Right lobe of liver (tissue), 4 donors: ENCODE measurements at regions not wholly inside any gene's neighbourhood (a gene's known extent, or its start where the extent isn't known, plus 50 kb on each side); places are given as distances from the start of the nearest gene placed in this dataset.

ENCODE experiments used
- CTCF ChIP-seq, 4 donors: fragments of 200-600 bp in 3 of 4; fragments of 450-650 bp in 1 of 4; IDR thresholded peaks; one replicate each; pipeline versions ENCODE4 v1.5.1 to v1.8.0; 2016 to 2022; ENCODE audit warnings: antibody characterized with exemption in 4 of 4, mild to moderate bottlenecking in 2 of 4
- POLR2A ChIP-seq: fragments of 450-650 bp; IDR thresholded peaks from one replicate; pipeline ENCODE4 v1.6.1; 2017; ENCODE audit warnings: antibody characterized with exemption, mild to moderate bottlenecking
- donor health status: DM: no; HTN: no; CAD: no.
- donor health status: DM: no; HTN: no; CAD: no.
- donor health status: DM: no; HTN: yes; CAD: no.

GRCh38 chr6:170228946-170229310, 62.0 kb downstream of the DLL1 start:
- TF ChIP-seq CTCF (IDR thresholded peaks at IDR 0.05) = no peak
- no peak for TF ChIP-seq POLR2A
